Esophagus squamous epithelium (tissue), 5 donors: ENCODE measurements at regions not wholly inside any gene's neighbourhood (a gene's known extent, or its start where the extent isn't known, plus 50 kb on each side); places are given as distances from the start of the nearest gene placed in this dataset.
"Not testable (repeated sequence)": the region's sequence is repeated elsewhere in the genome, so short reads cannot be mapped to it uniquely, and the experiment has no call there.

Source experiments
- DNase-seq: peaks from one replicate; lab custom pipeline; 2025; lab: John Stamatoyannopoulos, UW
- H3K27ac ChIP-seq, 4 donors: fragments of 200-600 bp; sonication (generic); one replicate each; pipeline ENCODE4 v1.5.1; 2016 to 2019; ENCODE audit warnings: mild to moderate bottlenecking in 1 of 4
- H3K27me3 ChIP-seq, 4 donors: fragments of 200-600 bp; sonication (generic); 1 replicate in 3 of 4; 2 replicates in 1 of 4; pipeline versions ENCODE4 v1.5.1 to v1.6.0; 2017 to 2021; ENCODE audit warnings: antibody characterized with exemption in 1 of 4
- H3K36me3 ChIP-seq, 3 donors: fragments of 200-600 bp; sonication (generic); one replicate each; pipeline ENCODE4 v1.5.1; 2016 to 2019
- H3K4me1 ChIP-seq, 3 donors: fragments of 200-600 bp; sonication (generic); one replicate each; pipeline ENCODE4 v1.5.1; 2017 to 2019
- H3K4me3 ChIP-seq, 4 donors: fragments of 200-600 bp; sonication (generic); 1 replicate in 3 of 4; 2 replicates in 1 of 4; pipeline ENCODE4 v1.5.1; 2016 to 2019; ENCODE audit warnings: mild to moderate bottlenecking in 2 of 4, moderate library complexity in 1 of 4
- H3K9me3 ChIP-seq, 3 donors: fragments of 200-600 bp; sonication (generic); one replicate each; pipeline ENCODE4 v1.5.1; 2016 to 2019
- CTCF ChIP-seq, 6 experiments: fragments of 450-650 bp in 4 of 6; fragments of 200-600 bp in 2 of 6; sonication (generic) in 2 of 6; IDR thresholded peaks; one replicate each; pipeline ENCODE4 v1.5.1; 2016 to 2019; ENCODE audit warnings: antibody characterized with exemption in 6 of 6, mild to moderate bottlenecking in 4 of 6, moderate library complexity in 4 of 6
- POLR2A ChIP-seq, 4 donors: fragments of 450-650 bp; IDR thresholded peaks; one replicate each; pipeline ENCODE4 v1.6.1; 2017; ENCODE audit warnings: antibody characterized with exemption in 4 of 4, mild to moderate bottlenecking in 4 of 4, moderate library complexity in 3 of 4
- whole genome bisulfite sequencing, 2 donors: methylation state at CpG; one replicate each; pipeline ENCODE4 v1.1.5; 2018; 5-methylcytosine and 5-hydroxymethylcytosine counted together
- intact Hi-C: fragments of 100-400 bp; cut with DNase I; formaldehyde crosslinking; loops from one replicate; pipeline ENCODE4 v1.15.0; 2022
- donor health status: DM: yes; HTN: yes; CAD: no.

- intact Hi-C loops, H3K4me1 ChIP-seq, DNase-seq, H3K36me3 ChIP-seq, H3K27ac ChIP-seq, H3K9me3 ChIP-seq, H3K27me3 ChIP-seq, H3K4me3 ChIP-seq: not testable (repeated sequence)
- 69 to 70% methylated on average over 2 of the region's 2 CpGs for WGBS, 2 donors
- peak in 1 of 6 experiments; percentile 14 for TF ChIP-seq CTCF (IDR thresholded peaks at IDR 0.05)
These were observed 539.0 kb upstream of the ZP4 start for GRCh38 chr1:238429703-238430102.

GRCh38 chr1:238419209-238419608 lies 528.5 kb upstream of the ZP4 start:
- Histone ChIP-seq H3K27me3 (no peaks in the 10 kb centered on the region), H3K36me3 (no peaks in the 10 kb centered on the region), H3K27ac (no peak overlapping the region), H3K4me3 (no peak overlapping the region), H3K4me1 (no peaks in the 10 kb centered on the region), H3K9me3 (no peaks in the 10 kb centered on the region)
- intact Hi-C loops = no loop called here
- TF ChIP-seq POLR2A (IDR thresholded peaks at IDR 0.05) = no peak
- TF ChIP-seq CTCF (IDR thresholded peaks at IDR 0.05) = no peak
- no peak for DNase-seq
- WGBS, 2 donors = 52 to 81% methylated on average over 3 of the region's 3 CpGs

- no peaks in the 10 kb centered on the region for H3K36me3 ChIP-seq
- no peak overlapping the region for H3K27ac ChIP-seq
- no peak overlapping the region for H3K4me3 ChIP-seq
- 63 to 73% methylated on average over 5 of the region's 5 CpGs for WGBS, 2 donors
- H3K27me3 ChIP-seq = no peaks in the 10 kb centered on the region
- intact Hi-C loops = no loop called here
- H3K4me1 ChIP-seq = no peaks in the 10 kb centered on the region
- no peak for DNase-seq
- TF ChIP-seq POLR2A (IDR thresholded peaks at IDR 0.05) (no peak), CTCF (IDR thresholded peaks at IDR 0.05) (no peak)
- no peaks in the 10 kb centered on the region for H3K9me3 ChIP-seq
These were observed 519.2 kb upstream of the ZP4 start for GRCh38 chr1:238409932-238410331.

GRCh38 chr1:238409191-238409850 lies 518.6 kb upstream of the ZP4 start:
- no peaks in the 10 kb centered on the region for H3K36me3 ChIP-seq
- H3K4me1 ChIP-seq = no peaks in the 10 kb centered on the region
- no peaks in the 10 kb centered on the region for H3K9me3 ChIP-seq
- H3K4me3 ChIP-seq = no peak overlapping the region
- intact Hi-C loops = no loop called here
- TF ChIP-seq CTCF (IDR thresholded peaks at IDR 0.05) (no peak), POLR2A (IDR thresholded peaks at IDR 0.05) (no peak)
- H3K27me3 ChIP-seq = no peaks in the 10 kb centered on the region
- WGBS, 2 donors = 66 to 69% methylated on average over 3 of the region's 3 CpGs
- no peak overlapping the region for H3K27ac ChIP-seq
- DNase-seq = no peak

- TF ChIP-seq CTCF (IDR thresholded peaks at IDR 0.05) (no peak), POLR2A (IDR thresholded peaks at IDR 0.05) (no peak)
- Histone ChIP-seq H3K27me3 (no peaks in the 10 kb centered on the region), H3K27ac (no peak overlapping the region), H3K4me3 (no peak overlapping the region), H3K4me1 (no peaks in the 10 kb centered on the region), H3K9me3 (no peaks in the 10 kb centered on the region), H3K36me3 (no peaks in the 10 kb centered on the region)
- intact Hi-C loops = no loop called here
- no peak for DNase-seq
- WGBS, 2 donors = 85 to 97% methylated on average over 3 of the region's 3 CpGs
These were observed 518.0 kb upstream of the ZP4 start for GRCh38 chr1:238408737-238409136.
